Stimulated activated CD4-positive, alpha-beta T cell treated with anti-CD3 and anti-CD28 coated beads, Interleukin-12 subunit alpha, Interleukin-12 subunit beta, amount 100 ng/mL, for 4 hours (primary cell): ENCODE measurements at regions not wholly inside any gene's neighbourhood (a gene's known extent, or its start where the extent isn't known, plus 50 kb on each side); places are given as distances from the start of the nearest gene placed in this dataset.
"Not testable (repeated sequence)": the region's sequence is repeated elsewhere in the genome, so short reads cannot be mapped to it uniquely, and the experiment has no call there.

Experiments
- DNase-seq: peaks from one replicate; pipeline ENCODE4 v3.0.0-alpha.2; 2020

- no peak for DNase-seq
Measured at GRCh38 chr4:129254526-129254925, 158.6 kb downstream of the C4orf33 start.

GRCh38 chr4:129261584-129261983, 165.6 kb downstream of the C4orf33 start:
- no peak for DNase-seq

GRCh38 chr4:129264008-129264657, 168.2 kb downstream of the C4orf33 start:
- DNase-seq, result no peak

GRCh38 chr4:129278868-129279267, 182.9 kb downstream of the C4orf33 start:
- no peak for DNase-seq

GRCh38 chr4:129282293-129282692, 186.3 kb downstream of the C4orf33 start:
- no peak for DNase-seq

- not testable (repeated sequence) for DNase-seq
Measured at GRCh38 chr4:129292194-129292593, 196.2 kb downstream of the C4orf33 start.

GRCh38 chr4:129314781-129315180, 218.8 kb downstream of the C4orf33 start:
- DNase-seq, result no peak

GRCh38 chr4:129322920-129323319, 227.0 kb downstream of the C4orf33 start:
- DNase-seq, result no peak

- DNase-seq, result no peak
Measured at GRCh38 chr4:129323658-129324057, 227.7 kb downstream of the C4orf33 start.

- no peak for DNase-seq
Measured at GRCh38 chr4:129326571-129327460, 230.9 kb downstream of the C4orf33 start.

GRCh38 chr4:129327637-129328036, 231.7 kb downstream of the C4orf33 start:
- no peak for DNase-seq

GRCh38 chr4:129328162-129328561, 232.2 kb downstream of the C4orf33 start:
- no peak for DNase-seq

GRCh38 chr4:129334136-129334535, 238.2 kb downstream of the C4orf33 start:
- no peak for DNase-seq

GRCh38 chr4:129335276-129335675, 239.3 kb downstream of the C4orf33 start:
- no peak for DNase-seq

- no peak for DNase-seq
Measured at GRCh38 chr4:129335818-129336217, 239.9 kb downstream of the C4orf33 start.

GRCh38 chr4:129336457-129337227, 240.7 kb downstream of the C4orf33 start:
- no peak for DNase-seq

GRCh38 chr4:129337228-129337620, 241.3 kb downstream of the C4orf33 start:
- DNase-seq, result no peak

GRCh38 chr4:129342819-129343408, 247.0 kb downstream of the C4orf33 start:
- no peak for DNase-seq

GRCh38 chr4:129344058-129344457, 248.1 kb downstream of the C4orf33 start:
- no peak for DNase-seq

GRCh38 chr4:129345609-129346008, 249.7 kb downstream of the C4orf33 start:
- no peak for DNase-seq

GRCh38 chr4:129346036-129346435, 250.1 kb downstream of the C4orf33 start:
- no peak for DNase-seq

GRCh38 chr4:129346734-129347133, 250.8 kb downstream of the C4orf33 start:
- DNase-seq, result no peak
